Suprapubic skin (tissue), 4 donors: ENCODE measurements at regions not wholly inside any gene's neighbourhood (a gene's known extent, or its start where the extent isn't known, plus 50 kb on each side); places are given as distances from the start of the nearest gene placed in this dataset.

Experiments used
- EP300 ChIP-seq: sonication (generic); formaldehyde crosslinking; IDR thresholded peaks from one replicate; pipeline ENCODE4 v1.6.1; 2017; ENCODE audit warnings: antibody characterized with exemption
- POLR2A ChIP-seq, 2 donors: fragments of 450-650 bp; IDR thresholded peaks; one replicate each; pipeline ENCODE4 v1.6.1; 2017; ENCODE audit warnings: antibody characterized with exemption in 2 of 2, mild to moderate bottlenecking in 2 of 2, moderate library complexity in 2 of 2
- POLR2AphosphoS5 ChIP-seq, 3 donors: sonication (generic); formaldehyde crosslinking; IDR thresholded peaks; one replicate each; pipeline ENCODE4 v1.6.1; 2017; ENCODE audit warnings: antibody characterized with exemption in 3 of 3
- TF ChIP-seq, protein P1 (sequence below), 2 donors: fragments of 200-600 bp in 1 of 2; fragments of 450-650 bp in 1 of 2; sonication (generic) in 1 of 2; IDR thresholded peaks; one replicate each; pipeline ENCODE4 v1.5.1; 2016 to 2019; ENCODE audit warnings: antibody characterized with exemption in 2 of 2, mild to moderate bottlenecking in 1 of 2, moderate library complexity in 1 of 2

DNA sequence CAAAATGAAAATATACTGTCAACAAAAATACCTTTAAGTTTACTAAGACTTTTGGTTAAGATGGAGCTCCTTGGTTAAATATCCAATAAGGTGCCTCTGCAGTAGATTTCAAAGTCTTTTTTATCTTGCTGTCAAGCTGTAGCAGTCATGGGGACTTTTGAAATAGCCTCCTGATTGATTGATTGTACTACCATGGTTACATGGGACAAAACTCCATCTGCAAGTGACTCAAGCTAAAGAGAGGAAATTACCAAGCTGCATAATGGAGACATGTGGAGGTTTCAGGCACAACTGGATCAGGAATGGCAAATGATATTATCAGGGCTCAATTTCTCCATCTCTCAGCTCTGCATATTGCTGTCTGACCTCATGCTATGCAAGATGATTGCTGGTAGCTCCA, 73.4 kb upstream of the ST8SIA3 start:
- TF ChIP-seq, protein P1, sequence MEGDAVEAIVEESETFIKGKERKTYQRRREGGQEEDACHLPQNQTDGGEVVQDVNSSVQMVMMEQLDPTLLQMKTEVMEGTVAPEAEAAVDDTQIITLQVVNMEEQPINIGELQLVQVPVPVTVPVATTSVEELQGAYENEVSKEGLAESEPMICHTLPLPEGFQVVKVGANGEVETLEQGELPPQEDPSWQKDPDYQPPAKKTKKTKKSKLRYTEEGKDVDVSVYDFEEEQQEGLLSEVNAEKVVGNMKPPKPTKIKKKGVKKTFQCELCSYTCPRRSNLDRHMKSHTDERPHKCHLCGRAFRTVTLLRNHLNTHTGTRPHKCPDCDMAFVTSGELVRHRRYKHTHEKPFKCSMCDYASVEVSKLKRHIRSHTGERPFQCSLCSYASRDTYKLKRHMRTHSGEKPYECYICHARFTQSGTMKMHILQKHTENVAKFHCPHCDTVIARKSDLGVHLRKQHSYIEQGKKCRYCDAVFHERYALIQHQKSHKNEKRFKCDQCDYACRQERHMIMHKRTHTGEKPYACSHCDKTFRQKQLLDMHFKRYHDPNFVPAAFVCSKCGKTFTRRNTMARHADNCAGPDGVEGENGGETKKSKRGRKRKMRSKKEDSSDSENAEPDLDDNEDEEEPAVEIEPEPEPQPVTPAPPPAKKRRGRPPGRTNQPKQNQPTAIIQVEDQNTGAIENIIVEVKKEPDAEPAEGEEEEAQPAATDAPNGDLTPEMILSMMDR (IDR thresholded peaks at IDR 0.05): no peak
- TF ChIP-seq POLR2A (IDR thresholded peaks at IDR 0.05): no peak
- no peak for TF ChIP-seq POLR2AphosphoS5 (IDR thresholded peaks at IDR 0.05)
- no peak for TF ChIP-seq EP300
